Calu3 (cell line): ENCODE measurements at regions not wholly inside any gene's neighbourhood (a gene's known extent, or its start where the extent isn't known, plus 50 kb on each side); places are given as distances from the start of the nearest gene placed in this dataset.

ENCODE experiments used
- BruUV-seq: library from RNA; stranded (reverse); fragments of 400-500 nt; replicated peaks from 2 replicates; lab custom pipeline; 2021; lab: Mats Ljungman, UMichigan
- CTCF ChIA-PET: fragments of 300-600 bp; sonication (Branson Sonifier 250); formaldehyde crosslinking; loops from one replicate; lab custom pipeline; 2022; ENCODE audit warnings: antibody characterized with exemption; lab: Charles Lee
- DNase-seq: peaks from one replicate; pipeline ENCODE4 v3.0.0; 2022
- H3K27ac Mint-ChIP-seq: one replicate; pipeline ENCODE4 v1.8.0; 2022; ENCODE audit warnings: mixed read lengths; ENCODE audit not compliant: unreplicated experiment
- H3K27me3 Mint-ChIP-seq: one replicate; pipeline ENCODE4 v1.8.0; 2022; ENCODE audit warnings: mixed read lengths; ENCODE audit not compliant: unreplicated experiment
- H3K36me3 Mint-ChIP-seq: one replicate; pipeline ENCODE4 v1.8.0; 2022; ENCODE audit warnings: mild to moderate bottlenecking, moderate library complexity, mixed read lengths; ENCODE audit not compliant: insufficient read depth, unreplicated experiment
- H3K4me1 Mint-ChIP-seq: one replicate; pipeline ENCODE4 v1.8.0; 2022; ENCODE audit warnings: mild to moderate bottlenecking, low read depth, mixed read lengths; ENCODE audit not compliant: unreplicated experiment
- H3K4me3 Mint-ChIP-seq: one replicate; pipeline ENCODE4 v1.8.0; 2022; ENCODE audit warnings: mild to moderate bottlenecking, low read depth, moderate library complexity, mixed read lengths; ENCODE audit not compliant: unreplicated experiment
- H3K9me3 Mint-ChIP-seq: one replicate; pipeline ENCODE4 v1.8.0; 2022; ENCODE audit warnings: low read depth, mixed read lengths; ENCODE audit not compliant: unreplicated experiment
- intact Hi-C: fragments of 100-400 bp; cut with micrococcal nuclease; formaldehyde crosslinking; loops from one replicate; pipeline ENCODE4 v1.10.0; 2022; ENCODE audit not compliant: unreplicated experiment
- TF ChIP-seq, protein P1 (sequence below): fragments of 200-600 bp; IDR thresholded peaks from one replicate; pipeline ENCODE4 v1.8.0; 2022; ENCODE audit warnings: antibody characterized with exemption; ENCODE audit not compliant: unreplicated experiment

DNA sequence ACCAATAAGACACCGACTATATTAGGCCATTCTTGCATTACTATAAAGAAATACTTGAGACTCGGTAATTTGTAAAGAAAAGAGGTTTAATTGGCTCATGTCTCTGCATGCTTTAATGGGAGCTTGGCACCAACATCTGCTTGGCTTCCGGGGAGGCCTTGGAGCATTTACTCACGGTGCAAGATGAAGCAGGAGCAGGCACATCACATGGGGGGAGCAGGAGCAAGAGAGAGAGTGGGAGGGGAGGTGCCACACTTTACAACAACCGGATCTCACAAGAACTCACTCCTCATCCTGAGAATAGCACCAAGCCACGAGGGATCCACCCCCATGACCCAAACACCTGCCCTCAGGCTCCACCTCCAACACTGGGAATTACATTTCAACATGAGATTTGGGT, 224.8 kb downstream of the KLF5 start:
- H3K27me3 Mint-ChIP-seq = no peaks in the 10 kb centered on the region
- CTCF ChIA-PET = no interaction called here
- H3K27ac Mint-ChIP-seq = no peak overlapping the region
- intact Hi-C loops = no loop called here
- H3K36me3 Mint-ChIP-seq = no peaks in the 10 kb centered on the region
- DNase-seq = no peak
- TF ChIP-seq, protein P1, sequence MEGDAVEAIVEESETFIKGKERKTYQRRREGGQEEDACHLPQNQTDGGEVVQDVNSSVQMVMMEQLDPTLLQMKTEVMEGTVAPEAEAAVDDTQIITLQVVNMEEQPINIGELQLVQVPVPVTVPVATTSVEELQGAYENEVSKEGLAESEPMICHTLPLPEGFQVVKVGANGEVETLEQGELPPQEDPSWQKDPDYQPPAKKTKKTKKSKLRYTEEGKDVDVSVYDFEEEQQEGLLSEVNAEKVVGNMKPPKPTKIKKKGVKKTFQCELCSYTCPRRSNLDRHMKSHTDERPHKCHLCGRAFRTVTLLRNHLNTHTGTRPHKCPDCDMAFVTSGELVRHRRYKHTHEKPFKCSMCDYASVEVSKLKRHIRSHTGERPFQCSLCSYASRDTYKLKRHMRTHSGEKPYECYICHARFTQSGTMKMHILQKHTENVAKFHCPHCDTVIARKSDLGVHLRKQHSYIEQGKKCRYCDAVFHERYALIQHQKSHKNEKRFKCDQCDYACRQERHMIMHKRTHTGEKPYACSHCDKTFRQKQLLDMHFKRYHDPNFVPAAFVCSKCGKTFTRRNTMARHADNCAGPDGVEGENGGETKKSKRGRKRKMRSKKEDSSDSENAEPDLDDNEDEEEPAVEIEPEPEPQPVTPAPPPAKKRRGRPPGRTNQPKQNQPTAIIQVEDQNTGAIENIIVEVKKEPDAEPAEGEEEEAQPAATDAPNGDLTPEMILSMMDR = no peak
- H3K9me3 Mint-ChIP-seq = no peaks in the 10 kb centered on the region
- peaks cover 7% of the 10 kb centered on the region for H3K4me1 Mint-ChIP-seq
- H3K4me3 Mint-ChIP-seq = no peak overlapping the region
- BruUV-seq = no TSS peak

DNA sequence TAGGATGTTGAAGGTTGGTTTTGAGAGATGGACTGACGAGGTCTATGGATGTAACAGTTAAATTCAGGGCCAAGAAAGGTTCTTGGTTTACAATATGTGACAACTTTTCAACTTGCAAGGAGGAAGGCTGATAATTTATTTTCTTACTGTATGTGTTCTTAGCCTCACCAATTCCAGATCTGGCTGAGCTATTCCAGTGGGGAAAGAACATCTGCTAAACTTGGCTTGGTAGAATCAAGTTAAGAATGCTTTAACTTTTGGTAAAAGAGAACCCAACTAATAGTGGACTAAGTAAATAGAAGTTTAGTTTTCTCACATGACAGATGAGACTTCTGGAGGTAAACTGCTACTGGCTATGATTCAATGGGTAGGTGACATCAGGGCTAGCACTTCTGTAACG, 222.9 kb downstream of the KLF5 start:
- BruUV-seq = no TSS peak
- Mint-ChIP-seq H3K4me1 (peaks cover 7% of the 10 kb centered on the region), H3K9me3 (no peaks in the 10 kb centered on the region), H3K27ac (no peak overlapping the region), H3K4me3 (no peak overlapping the region), H3K27me3 (no peaks in the 10 kb centered on the region), H3K36me3 (no peaks in the 10 kb centered on the region)
- TF ChIP-seq, protein P1 = no peak
- DNase-seq = no peak
- CTCF ChIA-PET = no interaction called here
- intact Hi-C loops = no loop called here

DNA sequence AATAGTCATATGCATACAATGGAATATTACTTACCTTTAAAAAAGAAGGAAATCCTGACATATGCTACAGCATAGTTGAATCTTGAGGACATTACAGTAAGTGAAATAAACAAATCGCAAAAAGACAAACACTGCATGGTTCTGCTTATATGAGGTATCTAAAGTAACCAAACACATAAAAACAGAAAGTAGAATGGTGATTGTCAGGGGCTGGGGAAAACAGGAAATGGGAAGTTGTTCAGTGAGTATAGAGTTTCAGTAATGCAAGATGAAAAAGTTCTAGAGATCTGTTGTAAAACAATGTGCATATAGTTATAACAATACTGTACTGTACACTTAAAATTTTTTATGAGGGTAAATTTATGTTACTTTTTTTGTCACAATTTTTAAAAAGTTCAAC, 219.4 kb downstream of the KLF5 start:
- H3K4me3 Mint-ChIP-seq = no peak overlapping the region
- H3K9me3 Mint-ChIP-seq = no peaks in the 10 kb centered on the region
- TF ChIP-seq, protein P1 = no peak
- intact Hi-C loops = no loop called here
- H3K27me3 Mint-ChIP-seq = no peaks in the 10 kb centered on the region
- DNase-seq = no peak
- no peaks in the 10 kb centered on the region for H3K4me1 Mint-ChIP-seq
- H3K27ac Mint-ChIP-seq = no peak overlapping the region
- no peaks in the 10 kb centered on the region for H3K36me3 Mint-ChIP-seq
- CTCF ChIA-PET = no interaction called here
- BruUV-seq = no TSS peak

DNA sequence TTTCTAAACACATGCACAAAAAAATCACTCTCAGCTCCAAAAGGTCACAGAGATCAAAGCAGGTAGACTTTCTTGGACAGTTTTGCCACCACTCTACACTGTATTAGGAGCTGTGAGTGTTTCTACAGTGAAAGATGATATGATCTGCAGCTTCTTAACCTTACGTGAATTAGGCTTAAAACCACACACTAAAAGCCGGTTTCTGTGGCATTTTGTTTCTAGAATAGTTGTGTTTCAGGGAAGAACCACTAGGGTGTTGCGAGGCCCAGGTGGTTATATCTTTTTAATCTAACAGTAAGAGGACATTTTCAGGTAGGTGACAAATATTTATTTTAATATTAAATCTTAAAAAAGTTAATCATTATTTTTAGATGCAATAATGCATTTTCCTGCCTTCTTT, 216.4 kb downstream of the KLF5 start:
- TF ChIP-seq, protein P1 = no peak
- no peaks in the 10 kb centered on the region for H3K36me3 Mint-ChIP-seq
- no peaks in the 10 kb centered on the region for H3K4me1 Mint-ChIP-seq
- CTCF ChIA-PET = no interaction called here
- BruUV-seq = no TSS peak
- intact Hi-C loops = no loop called here
- H3K27ac Mint-ChIP-seq = no peak overlapping the region
- H3K27me3 Mint-ChIP-seq = no peaks in the 10 kb centered on the region
- no peak for DNase-seq
- H3K4me3 Mint-ChIP-seq = no peak overlapping the region
- no peaks in the 10 kb centered on the region for H3K9me3 Mint-ChIP-seq
